ENCODE measurements at regions not wholly inside any gene's neighbourhood (a gene's known extent, or its start where the extent isn't known, plus 50 kb on each side); places are given as distances from the start of the nearest gene placed in this dataset.
"Not testable (repeated sequence)": the region's sequence is repeated elsewhere in the genome, so short reads cannot be mapped to it uniquely, and the experiment has no call there.

- no peak for DNase-seq (ENCODE audit: low read depth, low spot score)
These were observed 114.6 kb downstream of the IER5 start for GRCh38 chr1:181202986-181203555.

GRCh38 chr1:181204530-181204929 lies 116.0 kb downstream of the IER5 start:
- DNase-seq (ENCODE audit: low read depth, low spot score): no peak

GRCh38 chr1:181205901-181206300 lies 117.4 kb downstream of the IER5 start:
- DNase-seq (ENCODE audit: low read depth, low spot score): no peak

GRCh38 chr1:181206513-181206912 lies 118.0 kb downstream of the IER5 start:
- no peak for DNase-seq (ENCODE audit: low read depth, low spot score)

- DNase-seq (ENCODE audit: low read depth, low spot score): no peak
These were observed 118.7 kb downstream of the IER5 start for GRCh38 chr1:181206979-181207790.

GRCh38 chr1:181208083-181208482 lies 119.6 kb downstream of the IER5 start:
- no peak for DNase-seq (ENCODE audit: low read depth, low spot score)

- no peak for DNase-seq (ENCODE audit: low read depth, low spot score)
These were observed 120.5 kb downstream of the IER5 start for GRCh38 chr1:181208967-181209366.

GRCh38 chr1:181213056-181213455 lies 124.6 kb downstream of the IER5 start:
- DNase-seq (ENCODE audit: low read depth, low spot score): no peak

- no peak for DNase-seq (ENCODE audit: low read depth, low spot score)
These were observed 128.1 kb downstream of the IER5 start for GRCh38 chr1:181216591-181216994.

GRCh38 chr1:181219938-181220337 lies 131.4 kb downstream of the IER5 start:
- DNase-seq (ENCODE audit: low read depth, low spot score): no peak

- DNase-seq (ENCODE audit: low read depth, low spot score): no peak
These were observed 132.6 kb downstream of the IER5 start for GRCh38 chr1:181221078-181221477.

- DNase-seq (ENCODE audit: low read depth, low spot score): no peak
These were observed 134.5 kb downstream of the IER5 start for GRCh38 chr1:181222972-181223505.

- DNase-seq (ENCODE audit: low read depth, low spot score): not testable (repeated sequence)
These were observed 138.2 kb downstream of the IER5 start for GRCh38 chr1:181226728-181227127.

- DNase-seq (ENCODE audit: low read depth, low spot score): no peak
These were observed 150.6 kb downstream of the IER5 start for GRCh38 chr1:181239086-181239485.

GRCh38 chr1:181246320-181246719 lies 157.8 kb downstream of the IER5 start:
- DNase-seq (ENCODE audit: low read depth, low spot score): not testable (repeated sequence)

- not testable (repeated sequence) for DNase-seq (ENCODE audit: low read depth, low spot score)
These were observed 159.9 kb downstream of the IER5 start for GRCh38 chr1:181248361-181248760.

GRCh38 chr1:181249186-181249585 lies 160.7 kb downstream of the IER5 start:
- no peak for DNase-seq (ENCODE audit: low read depth, low spot score)

GRCh38 chr1:181250038-181250437 lies 161.5 kb downstream of the IER5 start:
- DNase-seq (ENCODE audit: low read depth, low spot score): no peak

- no peak for DNase-seq (ENCODE audit: low read depth, low spot score)
These were observed 162.7 kb downstream of the IER5 start for GRCh38 chr1:181251001-181251712.

GRCh38 chr1:181251713-181252075 lies 163.2 kb downstream of the IER5 start:
- no peak for DNase-seq (ENCODE audit: low read depth, low spot score)

GRCh38 chr1:181253601-181254000 lies 165.1 kb downstream of the IER5 start:
- DNase-seq (ENCODE audit: low read depth, low spot score): not testable (repeated sequence)

- DNase-seq (ENCODE audit: low read depth, low spot score): peak; percentile 0
These were observed 166.9 kb downstream of the IER5 start for GRCh38 chr1:181255270-181255929.

Data from smooth muscle cell of the brain vasculature (primary cell).